ENCODE measurements at regions not wholly inside any gene's neighbourhood (a gene's known extent, or its start where the extent isn't known, plus 50 kb on each side); places are given as distances from the start of the nearest gene placed in this dataset.

GRCh38 chr9:31100311-31100710, 1284.1 kb upstream of the ACO1 start:
- intact Hi-C loops (cut with micrococcal nuclease): no loop called here
- DNase-seq (no peak), ATAC-seq (no peak)
- ChIA-PET POLR2A (no interaction called here), CTCF (no interaction called here)
- Mint-ChIP-seq H3K4me3 (no peak overlapping the region), H3K4me1 (ENCODE audit: low read depth) (no peaks in the 10 kb centered on the region), H3K27me3 (peaks cover 1% of the 10 kb centered on the region), H3K9me3 (no peaks in the 10 kb centered on the region), H3K27ac (no peak overlapping the region), H3K36me3 (ENCODE audit: low read depth) (no peaks in the 10 kb centered on the region)
- no peak for TF ChIP-seq CTCF (IDR thresholded peaks at IDR 0.05)

- Mint-ChIP-seq H3K9me3 (no peaks in the 10 kb centered on the region), H3K4me1 (ENCODE audit: low read depth) (no peaks in the 10 kb centered on the region), H3K27ac (no peak overlapping the region), H3K36me3 (ENCODE audit: low read depth) (no peaks in the 10 kb centered on the region), H3K27me3 (peaks cover 1% of the 10 kb centered on the region), H3K4me3 (no peak overlapping the region)
- intact Hi-C loops (cut with micrococcal nuclease): no loop called here
- ATAC-seq: no peak
- TF ChIP-seq CTCF (IDR thresholded peaks at IDR 0.05): no peak
- CTCF ChIA-PET: no interaction called here
- DNase-seq: no peak
- POLR2A ChIA-PET: no interaction called here
These were observed 1280.6 kb upstream of the ACO1 start for GRCh38 chr9:31103836-31104235.

- ChIA-PET POLR2A (no interaction called here), CTCF (no interaction called here)
- Mint-ChIP-seq H3K4me3 (no peak overlapping the region), H3K9me3 (no peaks in the 10 kb centered on the region), H3K27me3 (peaks cover 1% of the 10 kb centered on the region), H3K36me3 (ENCODE audit: low read depth) (no peaks in the 10 kb centered on the region), H3K4me1 (ENCODE audit: low read depth) (no peaks in the 10 kb centered on the region), H3K27ac (no peak overlapping the region)
- ATAC-seq (no peak), DNase-seq (no peak)
- intact Hi-C loops (cut with micrococcal nuclease): no loop called here
- no peak for TF ChIP-seq CTCF (IDR thresholded peaks at IDR 0.05)
These were observed 1280.2 kb upstream of the ACO1 start for GRCh38 chr9:31104249-31104648.

GRCh38 chr9:31112491-31112890, 1272.0 kb upstream of the ACO1 start:
- POLR2A ChIA-PET: no interaction called here

GRCh38 chr9:31114346-31114745, 1270.1 kb upstream of the ACO1 start:
- Mint-ChIP-seq H3K4me3 (no peak overlapping the region), H3K27ac (no peak overlapping the region), H3K27me3 (peaks cover 3% of the 10 kb centered on the region), H3K9me3 (no peaks in the 10 kb centered on the region), H3K36me3 (ENCODE audit: low read depth) (no peaks in the 10 kb centered on the region), H3K4me1 (ENCODE audit: low read depth) (no peaks in the 10 kb centered on the region)
- ChIA-PET CTCF (no interaction called here), POLR2A (no interaction called here)
- no peak for DNase-seq
- ATAC-seq: no peak
- no peak for TF ChIP-seq CTCF (IDR thresholded peaks at IDR 0.05)
- intact Hi-C loops (cut with micrococcal nuclease): no loop called here

More at GRCh38 chr9:31112491-31112890, 1272.0 kb upstream of the ACO1 start:
- H3K27me3 Mint-ChIP-seq: peaks cover 3% of the 10 kb centered on the region
- CTCF ChIA-PET: no interaction called here
- no peak for TF ChIP-seq CTCF (IDR thresholded peaks at IDR 0.05)
- no peak for DNase-seq
- no peak for ATAC-seq
- intact Hi-C loops (cut with micrococcal nuclease): no loop called here
- no peak overlapping the region for H3K4me3 Mint-ChIP-seq
- H3K27ac Mint-ChIP-seq: no peak overlapping the region
- H3K36me3 Mint-ChIP-seq (ENCODE audit: low read depth): no peaks in the 10 kb centered on the region
- H3K9me3 Mint-ChIP-seq: no peaks in the 10 kb centered on the region
- H3K4me1 Mint-ChIP-seq (ENCODE audit: low read depth): no peaks in the 10 kb centered on the region
